NCI-H2029 (cell line): ENCODE measurements at regions not wholly inside any gene's neighbourhood (a gene's known extent, or its start where the extent isn't known, plus 50 kb on each side); places are given as distances from the start of the nearest gene placed in this dataset.

ENCODE experiments used
- DNase-seq: peaks from one replicate; lab custom pipeline; 2025; lab: John Stamatoyannopoulos, UW

GRCh38 chr2:139825726-139826125 is 1045.5 kb upstream of the NXPH2 start:
- no peak for DNase-seq

- no peak for DNase-seq
These were observed 1039.1 kb upstream of the NXPH2 start for GRCh38 chr2:139819273-139819796.

GRCh38 chr2:139814458-139814857 is 1034.3 kb upstream of the NXPH2 start:
- no peak for DNase-seq

- DNase-seq: no peak
These were observed 1033.2 kb upstream of the NXPH2 start for GRCh38 chr2:139813340-139813739.

- no peak for DNase-seq
These were observed 1025.3 kb upstream of the NXPH2 start for GRCh38 chr2:139805441-139805840.

GRCh38 chr2:139798391-139798790 is 1018.2 kb upstream of the NXPH2 start:
- DNase-seq: no peak

GRCh38 chr2:139790807-139791752 is 1010.9 kb upstream of the NXPH2 start:
- no peak for DNase-seq

- DNase-seq: no peak
These were observed 1009.9 kb upstream of the NXPH2 start for GRCh38 chr2:139790136-139790535.

- no peak for DNase-seq
These were observed 998.5 kb upstream of the NXPH2 start for GRCh38 chr2:139778732-139779131.

GRCh38 chr2:139773720-139774277 is 993.6 kb upstream of the NXPH2 start:
- DNase-seq: no peak

- no peak for DNase-seq
These were observed 989.4 kb upstream of the NXPH2 start for GRCh38 chr2:139769633-139770032.

GRCh38 chr2:139763705-139764104 is 983.5 kb upstream of the NXPH2 start:
- no peak for DNase-seq

GRCh38 chr2:139759000-139759505 is 978.9 kb upstream of the NXPH2 start:
- no peak for DNase-seq

GRCh38 chr2:139746901-139747300 is 966.7 kb upstream of the NXPH2 start:
- DNase-seq: no peak

GRCh38 chr2:139744273-139744672 is 964.1 kb upstream of the NXPH2 start:
- DNase-seq: no peak

- no peak for DNase-seq
These were observed 962.3 kb upstream of the NXPH2 start for GRCh38 chr2:139742216-139743172.

- DNase-seq: no peak
These were observed 957.5 kb upstream of the NXPH2 start for GRCh38 chr2:139737659-139738058.

- DNase-seq: no peak
These were observed 950.0 kb upstream of the NXPH2 start for GRCh38 chr2:139730197-139730596.

- no peak for DNase-seq
These were observed 941.3 kb upstream of the NXPH2 start for GRCh38 chr2:139721411-139721995.

GRCh38 chr2:139720056-139720455 is 939.9 kb upstream of the NXPH2 start:
- no peak for DNase-seq

- DNase-seq: no peak
These were observed 924.4 kb upstream of the NXPH2 start for GRCh38 chr2:139704606-139705005.
